ENCODE measurements at regions not wholly inside any gene's neighbourhood (a gene's known extent, or its start where the extent isn't known, plus 50 kb on each side); places are given as distances from the start of the nearest gene placed in this dataset.

- H3K4me1 ChIP-seq (ENCODE audit: insufficient read depth, poor library complexity, severe bottlenecking), result no peaks in the 10 kb centered on the region
- no peaks in the 10 kb centered on the region for H3K36me3 ChIP-seq (ENCODE audit: low read depth)
- peaks cover 5% of the 10 kb centered on the region for H3K27me3 ChIP-seq (ENCODE audit: insufficient read depth, poor library complexity, severe bottlenecking)
- TF ChIP-seq CTCF (IDR thresholded peaks at IDR 0.05; ENCODE audit: poor library complexity, severe bottlenecking), result no peak
- no peak overlapping the region for H3K27ac ChIP-seq (ENCODE audit: poor library complexity, severe bottlenecking)
- no peak for DNase-seq (ENCODE audit: low spot score)
- no peak for ATAC-seq (ENCODE audit: low read depth)
- H3K4me3 ChIP-seq (ENCODE audit: severe bottlenecking), result no peak overlapping the region
- H3K9me3 ChIP-seq (ENCODE audit: severe bottlenecking), result no peaks in the 10 kb centered on the region
Observed at GRCh38 chr21:24470852-24471251, 1136.4 kb downstream of the MRPL39 start.

GRCh38 chr21:24456358-24456757 is 1150.9 kb downstream of the MRPL39 start:
- Histone ChIP-seq H3K4me1 (ENCODE audit: insufficient read depth, poor library complexity, severe bottlenecking) (no peaks in the 10 kb centered on the region), H3K4me3 (ENCODE audit: severe bottlenecking) (no peak overlapping the region), H3K36me3 (ENCODE audit: low read depth) (no peaks in the 10 kb centered on the region), H3K9me3 (ENCODE audit: severe bottlenecking) (no peaks in the 10 kb centered on the region), H3K27me3 (ENCODE audit: insufficient read depth, poor library complexity, severe bottlenecking) (peaks cover 9% of the 10 kb centered on the region), H3K27ac (ENCODE audit: poor library complexity, severe bottlenecking) (no peak overlapping the region)
- no peak for ATAC-seq (ENCODE audit: low read depth)
- no peak for DNase-seq (ENCODE audit: low spot score)
- no peak for TF ChIP-seq CTCF (IDR thresholded peaks at IDR 0.05; ENCODE audit: poor library complexity, severe bottlenecking)

GRCh38 chr21:24450119-24450518 is 1157.2 kb downstream of the MRPL39 start:
- Histone ChIP-seq H3K9me3 (ENCODE audit: severe bottlenecking) (no peaks in the 10 kb centered on the region), H3K36me3 (ENCODE audit: low read depth) (no peaks in the 10 kb centered on the region), H3K4me1 (ENCODE audit: insufficient read depth, poor library complexity, severe bottlenecking) (no peaks in the 10 kb centered on the region), H3K4me3 (ENCODE audit: severe bottlenecking) (no peak overlapping the region), H3K27ac (ENCODE audit: poor library complexity, severe bottlenecking) (no peak overlapping the region), H3K27me3 (ENCODE audit: insufficient read depth, poor library complexity, severe bottlenecking) (peaks cover 3% of the 10 kb centered on the region)
- DNase-seq (ENCODE audit: low spot score) (no peak), ATAC-seq (ENCODE audit: low read depth) (no peak)
- TF ChIP-seq CTCF (IDR thresholded peaks at IDR 0.05; ENCODE audit: poor library complexity, severe bottlenecking), result no peak

- Histone ChIP-seq H3K4me3 (ENCODE audit: severe bottlenecking) (no peak overlapping the region), H3K36me3 (ENCODE audit: low read depth) (no peaks in the 10 kb centered on the region), H3K4me1 (ENCODE audit: insufficient read depth, poor library complexity, severe bottlenecking) (no peaks in the 10 kb centered on the region), H3K9me3 (ENCODE audit: severe bottlenecking) (no peaks in the 10 kb centered on the region), H3K27ac (ENCODE audit: poor library complexity, severe bottlenecking) (no peak overlapping the region), H3K27me3 (ENCODE audit: insufficient read depth, poor library complexity, severe bottlenecking) (no peaks in the 10 kb centered on the region)
- ATAC-seq (ENCODE audit: low read depth) (no peak), DNase-seq (ENCODE audit: low spot score) (no peak)
- TF ChIP-seq CTCF (IDR thresholded peaks at IDR 0.05; ENCODE audit: poor library complexity, severe bottlenecking), result no peak
Observed at GRCh38 chr21:24445517-24445916, 1161.8 kb downstream of the MRPL39 start.

- Histone ChIP-seq H3K4me3 (ENCODE audit: severe bottlenecking) (no peak overlapping the region), H3K9me3 (ENCODE audit: severe bottlenecking) (no peaks in the 10 kb centered on the region), H3K36me3 (ENCODE audit: low read depth) (no peaks in the 10 kb centered on the region), H3K27ac (ENCODE audit: poor library complexity, severe bottlenecking) (no peak overlapping the region), H3K4me1 (ENCODE audit: insufficient read depth, poor library complexity, severe bottlenecking) (no peaks in the 10 kb centered on the region), H3K27me3 (ENCODE audit: insufficient read depth, poor library complexity, severe bottlenecking) (no peaks in the 10 kb centered on the region)
- no peak for TF ChIP-seq CTCF (IDR thresholded peaks at IDR 0.05; ENCODE audit: poor library complexity, severe bottlenecking)
- DNase-seq (ENCODE audit: low spot score), result no peak
- ATAC-seq (ENCODE audit: low read depth), result no peak
Observed at GRCh38 chr21:24444736-24445135, 1162.5 kb downstream of the MRPL39 start.

Measured in RWPE2 (cell line).